ENCODE measurements at regions not wholly inside any gene's neighbourhood (a gene's known extent, or its start where the extent isn't known, plus 50 kb on each side); places are given as distances from the start of the nearest gene placed in this dataset.

DNA sequence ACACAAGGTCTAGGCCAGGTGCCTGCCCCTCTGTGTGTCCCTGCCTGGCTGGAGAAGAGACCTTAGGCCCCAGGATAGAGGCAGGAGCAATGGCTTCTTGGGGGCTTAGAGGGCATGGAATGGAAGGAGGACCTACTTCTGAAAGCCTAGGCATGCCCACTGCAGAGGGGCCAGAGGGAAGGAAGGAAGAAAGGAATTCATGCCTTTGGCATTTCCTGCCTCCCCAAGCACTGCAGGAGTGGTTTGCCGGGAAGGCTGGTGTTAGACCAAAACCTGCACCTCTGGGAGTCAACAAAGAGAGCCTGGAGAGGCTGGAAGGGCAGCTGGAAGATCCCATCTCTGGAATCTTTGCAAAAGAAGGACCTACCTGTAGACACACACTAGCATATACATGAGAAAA lies 50.7 kb upstream of the KCNE2 start:
- no peak for TF ChIP-seq POLR2A (IDR thresholded peaks at IDR 0.05)
- TF ChIP-seq, protein P1, sequence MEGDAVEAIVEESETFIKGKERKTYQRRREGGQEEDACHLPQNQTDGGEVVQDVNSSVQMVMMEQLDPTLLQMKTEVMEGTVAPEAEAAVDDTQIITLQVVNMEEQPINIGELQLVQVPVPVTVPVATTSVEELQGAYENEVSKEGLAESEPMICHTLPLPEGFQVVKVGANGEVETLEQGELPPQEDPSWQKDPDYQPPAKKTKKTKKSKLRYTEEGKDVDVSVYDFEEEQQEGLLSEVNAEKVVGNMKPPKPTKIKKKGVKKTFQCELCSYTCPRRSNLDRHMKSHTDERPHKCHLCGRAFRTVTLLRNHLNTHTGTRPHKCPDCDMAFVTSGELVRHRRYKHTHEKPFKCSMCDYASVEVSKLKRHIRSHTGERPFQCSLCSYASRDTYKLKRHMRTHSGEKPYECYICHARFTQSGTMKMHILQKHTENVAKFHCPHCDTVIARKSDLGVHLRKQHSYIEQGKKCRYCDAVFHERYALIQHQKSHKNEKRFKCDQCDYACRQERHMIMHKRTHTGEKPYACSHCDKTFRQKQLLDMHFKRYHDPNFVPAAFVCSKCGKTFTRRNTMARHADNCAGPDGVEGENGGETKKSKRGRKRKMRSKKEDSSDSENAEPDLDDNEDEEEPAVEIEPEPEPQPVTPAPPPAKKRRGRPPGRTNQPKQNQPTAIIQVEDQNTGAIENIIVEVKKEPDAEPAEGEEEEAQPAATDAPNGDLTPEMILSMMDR (IDR thresholded peaks at IDR 0.05): no peak

All from sigmoid colon (tissue), 3 donors.